ENCODE measurements at regions not wholly inside any gene's neighbourhood (a gene's known extent, or its start where the extent isn't known, plus 50 kb on each side); places are given as distances from the start of the nearest gene placed in this dataset.

GRCh38 chr18:73987247-73987980, 160.2 kb downstream of the FBXO15 start:
- TF ChIP-seq CTCF (IDR thresholded peaks at IDR 0.05 in 2 of 3, conservative IDR thresholded peaks at IDR 0.05 in 1 of 3; ENCODE audit: control insufficient read depth in 2 of 3, extremely low read depth in 1 of 3, insufficient read depth in 1 of 3, low read depth in 3 of 3, low read length in 3 of 3) (no peak), MAX (IDR thresholded peaks at IDR 0.05; ENCODE audit: low read depth, low read length) (no peak), POLR2AphosphoS5 (IDR thresholded peaks at IDR 0.05; ENCODE audit: low read length) (no peak), SMC3 (IDR thresholded peaks at IDR 0.05; ENCODE audit: borderline replicate concordance, low read length) (no peak), POLR2A (IDR thresholded peaks at IDR 0.05; ENCODE audit: low read depth, low read length) (no peak), CBFB (IDR thresholded peaks at IDR 0.05; ENCODE audit: low read depth) (no peak), IRF5 (IDR thresholded peaks at IDR 0.05; ENCODE audit: borderline replicate concordance) (no peak), KDM1A (IDR thresholded peaks at IDR 0.05; ENCODE audit: borderline replicate concordance) (no peak), EP300 (IDR thresholded peaks at IDR 0.05; ENCODE audit: borderline replicate concordance in 1 of 2, control insufficient read depth in 1 of 2, low read depth in 2 of 2, low read length in 2 of 2) (no peak), MXI1 (IDR thresholded peaks at IDR 0.05; ENCODE audit: low read depth, low read length) (no peak), ESRRA (IDR thresholded peaks at IDR 0.05; ENCODE audit: low read length) (no peak), RAD21 (IDR thresholded peaks at IDR 0.05; ENCODE audit: insufficient read depth, low read depth, low read length) (no peak)
